SK-N-MC (cell line): ENCODE measurements at regions not wholly inside any gene's neighbourhood (a gene's known extent, or its start where the extent isn't known, plus 50 kb on each side); places are given as distances from the start of the nearest gene placed in this dataset.

Experiments used
- EZH2 ChIP-seq: fragments of 200-600 bp; sonication (generic); IDR thresholded peaks from one replicate; pipeline ENCODE4 v1.6.1; 2017; ENCODE audit warnings: antibody characterized with exemption
- POLR2AphosphoS5 ChIP-seq: IDR thresholded peaks from 2 replicates; pipeline ENCODE4 v1.6.1; 2012; ENCODE audit warnings: mild to moderate bottlenecking, low read depth, low read length, borderline replicate concordance

- no peak for TF ChIP-seq POLR2AphosphoS5
- no peak for TF ChIP-seq EZH2
Measured at GRCh38 chr15:61530769-61531168, 301.7 kb upstream of the RORA start.
